Gastroesophageal sphincter (tissue), 3 donors: ENCODE measurements at regions not wholly inside any gene's neighbourhood (a gene's known extent, or its start where the extent isn't known, plus 50 kb on each side); places are given as distances from the start of the nearest gene placed in this dataset.

Experiments used
- CTCF ChIP-seq, 4 experiments: fragments of 200-600 bp in 2 of 4; fragments of 450-650 bp in 2 of 4; sonication (generic) in 1 of 4; IDR thresholded peaks; one replicate each; pipeline ENCODE4 v1.5.1; 2017 to 2019; ENCODE audit warnings: antibody characterized with exemption in 4 of 4, mild to moderate bottlenecking in 2 of 4, moderate library complexity in 2 of 4
- EP300 ChIP-seq: sonication (generic); formaldehyde crosslinking; IDR thresholded peaks from one replicate; pipeline ENCODE4 v1.6.1; 2017; ENCODE audit warnings: antibody characterized with exemption, mild to moderate bottlenecking
- POLR2A ChIP-seq, 2 donors: fragments of 450-650 bp; IDR thresholded peaks; one replicate each; pipeline ENCODE4 v1.6.1; 2017; ENCODE audit warnings: antibody characterized with exemption in 2 of 2, mild to moderate bottlenecking in 2 of 2, moderate library complexity in 1 of 2
- POLR2AphosphoS5 ChIP-seq: sonication (generic); formaldehyde crosslinking; IDR thresholded peaks from one replicate; pipeline ENCODE4 v1.6.1; 2017; ENCODE audit warnings: antibody characterized with exemption

GRCh38 chr10:78169214-78169613 is 135.6 kb downstream of the RPS24 start:
- TF ChIP-seq CTCF (IDR thresholded peaks at IDR 0.05) (no peak), POLR2A (IDR thresholded peaks at IDR 0.05) (no peak), POLR2AphosphoS5 (no peak), EP300 (no peak)
